HepG2 (cell line): ENCODE measurements at regions not wholly inside any gene's neighbourhood (a gene's known extent, or its start where the extent isn't known, plus 50 kb on each side); places are given as distances from the start of the nearest gene placed in this dataset.

Experiments used
- ATF1 ChIP-seq: IDR thresholded peaks from 2 replicates; pipeline ENCODE4 v1.6.1; 2016; ENCODE audit warnings: mild to moderate bottlenecking, control low read depth
- CHCHD3 ChIP-seq: sonication (generic); formaldehyde crosslinking; IDR thresholded peaks from 2 replicates; pipeline ENCODE4 v1.8.0; 2022; ENCODE audit warnings: mild to moderate bottlenecking, missing genetic modification reagents, moderate library complexity
- ETV6 ChIP-seq: sonication (generic); formaldehyde crosslinking; conservative IDR thresholded peaks from 2 replicates; pipeline ENCODE4 v1.4.0; 2020; ENCODE audit warnings: missing genetic modification reagents
- FOXK2 ChIP-seq: fragments of 450-650 bp; IDR thresholded peaks from 2 replicates; pipeline ENCODE4 v1.6.1; 2016
- GTF3A ChIP-seq: sonication (generic); formaldehyde crosslinking; conservative IDR thresholded peaks from 2 replicates; pipeline ENCODE4 v1.4.0; 2020; ENCODE audit warnings: mild to moderate bottlenecking, missing genetic modification reagents
- KDM3A ChIP-seq: IDR thresholded peaks from 2 replicates; pipeline ENCODE4 v1.6.1; 2018; ENCODE audit warnings: low read depth, missing compliant biosample characterization
- KLF12 ChIP-seq: sonication (generic); formaldehyde crosslinking; IDR thresholded peaks from 2 replicates; pipeline ENCODE4 v1.4.0; 2020; ENCODE audit warnings: missing genetic modification reagents, borderline replicate concordance
- KMT2A ChIP-seq: sonication (generic); formaldehyde crosslinking; IDR thresholded peaks from 2 replicates; pipeline ENCODE4 v1.4.0; 2020; ENCODE audit warnings: missing genetic modification reagents
- MAFG ChIP-seq: sonication (generic); formaldehyde crosslinking; IDR thresholded peaks from 2 replicates; pipeline ENCODE4 v1.5.1; 2020; ENCODE audit warnings: mild to moderate bottlenecking, missing genetic modification reagents
- MIXL1 ChIP-seq: IDR thresholded peaks from 2 replicates; pipeline ENCODE4 v1.6.1; 2016
- POLR2AphosphoS2 ChIP-seq: IDR thresholded peaks from 2 replicates; pipeline ENCODE4 v1.6.1; 2011; ENCODE audit warnings: low read depth, low read length, improper control_type of control experiment
- POLR2AphosphoS5 ChIP-seq: IDR thresholded peaks from 2 replicates; pipeline ENCODE4 v1.6.1; 2012; ENCODE audit warnings: low read depth, low read length
- REL ChIP-seq: sonication (generic); formaldehyde crosslinking; conservative IDR thresholded peaks from 2 replicates; pipeline ENCODE4 v1.8.0; 2022; ENCODE audit warnings: mild to moderate bottlenecking, missing genetic modification reagents, moderate library complexity
- RXRA ChIP-seq: sonication (generic); formaldehyde crosslinking; IDR thresholded peaks from 2 replicates; pipeline ENCODE4 v1.5.1; 2020; ENCODE audit warnings: missing genetic modification reagents
- SAFB2 ChIP-seq: sonication (generic); formaldehyde crosslinking; IDR thresholded peaks from 2 replicates; pipeline ENCODE4 v1.5.1; 2020; ENCODE audit warnings: missing genetic modification reagents, low read depth, mild to moderate bottlenecking, borderline replicate concordance
- SAP130 ChIP-seq: IDR thresholded peaks from 2 replicates; pipeline ENCODE4 v1.6.1; 2016; ENCODE audit warnings: low read depth
- YY1 ChIP-seq: IDR thresholded peaks from 2 replicates; pipeline ENCODE4 v1.6.1; 2011; ENCODE audit warnings: low read length, low read depth, moderate library complexity, mild to moderate bottlenecking; ENCODE audit not compliant: insufficient read depth, insufficient replicate concordance
- ZBTB7B ChIP-seq: sonication (generic); formaldehyde crosslinking; IDR thresholded peaks from 2 replicates; pipeline ENCODE4 v1.4.0; 2020; ENCODE audit warnings: missing genetic modification reagents
- ZNF225 ChIP-seq: sonication (generic); formaldehyde crosslinking; IDR thresholded peaks from 2 replicates; pipeline ENCODE4 v1.4.0; 2020; ENCODE audit warnings: mild to moderate bottlenecking, missing genetic modification reagents
- ZNF256 ChIP-seq: sonication (generic); formaldehyde crosslinking; conservative IDR thresholded peaks from 2 replicates; pipeline ENCODE4 v1.4.0; 2020; ENCODE audit warnings: missing genetic modification reagents
- ZNF572 ChIP-seq: sonication (generic); formaldehyde crosslinking; IDR thresholded peaks from 2 replicates; pipeline ENCODE4 v1.5.1; 2020; ENCODE audit warnings: mild to moderate bottlenecking, missing genetic modification reagents
- ZNF614 ChIP-seq: IDR thresholded peaks from 2 replicates; pipeline ENCODE4 v1.6.1; 2018; ENCODE audit warnings: missing biosample characterization, missing genetic modification reagents, inconsistent platforms, borderline replicate concordance
- ZNF724P ChIP-seq: sonication (generic); formaldehyde crosslinking; IDR thresholded peaks from 2 replicates; pipeline ENCODE4 v1.8.0; 2022; ENCODE audit warnings: missing genetic modification reagents, borderline replicate concordance
- TF ChIP-seq, protein P1 (sequence below): sonication (generic); formaldehyde crosslinking; conservative IDR thresholded peaks from 2 replicates; pipeline ENCODE4 v1.4.0; 2020; ENCODE audit warnings: mild to moderate bottlenecking, missing genetic modification reagents, moderate library complexity
- TF ChIP-seq, protein P2 (sequence below): sonication (generic); formaldehyde crosslinking; IDR thresholded peaks from 2 replicates; pipeline ENCODE4 v1.8.0; 2022; ENCODE audit warnings: missing genetic modification reagents, low read depth, mild to moderate bottlenecking, borderline replicate concordance
- TF ChIP-seq, protein P3 (sequence below): sonication (generic); formaldehyde crosslinking; IDR thresholded peaks from 2 replicates; pipeline ENCODE4 v1.8.1; 2023; ENCODE audit warnings: mild to moderate bottlenecking, missing genetic modification reagents
- TF ChIP-seq, protein P4 (sequence below): sonication (generic); formaldehyde crosslinking; IDR thresholded peaks from 2 replicates; pipeline ENCODE4 v1.5.0; 2020; ENCODE audit warnings: mild to moderate bottlenecking, missing genetic modification reagents

DNA sequence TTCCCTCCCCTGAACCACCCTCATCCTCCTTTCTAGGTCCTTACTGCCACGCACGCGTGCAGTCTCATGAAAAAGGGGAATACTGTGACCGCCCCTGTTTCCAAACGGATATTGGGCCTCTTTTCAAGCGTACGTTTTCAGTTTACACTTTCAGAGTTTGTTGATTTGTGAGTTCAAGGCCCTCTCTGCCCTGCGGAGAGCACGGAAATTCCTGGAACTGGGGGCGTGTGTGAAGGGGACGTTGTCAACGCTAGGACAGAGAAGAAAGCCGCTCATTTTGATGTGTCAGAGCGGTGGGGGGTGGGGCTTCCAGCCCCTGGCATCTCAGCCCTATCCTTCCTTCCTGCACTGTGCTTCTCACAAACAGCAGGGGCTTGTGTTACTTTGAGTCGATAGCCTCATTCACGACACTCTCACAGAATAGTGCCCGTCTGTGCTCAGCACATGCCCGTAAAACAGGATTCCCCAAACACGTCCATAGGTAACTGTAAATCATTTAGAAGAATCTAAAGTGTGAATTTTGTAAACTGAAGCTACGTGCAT is 137.6 kb upstream of the PEG3 start (continued):
- TF ChIP-seq, protein P1, sequence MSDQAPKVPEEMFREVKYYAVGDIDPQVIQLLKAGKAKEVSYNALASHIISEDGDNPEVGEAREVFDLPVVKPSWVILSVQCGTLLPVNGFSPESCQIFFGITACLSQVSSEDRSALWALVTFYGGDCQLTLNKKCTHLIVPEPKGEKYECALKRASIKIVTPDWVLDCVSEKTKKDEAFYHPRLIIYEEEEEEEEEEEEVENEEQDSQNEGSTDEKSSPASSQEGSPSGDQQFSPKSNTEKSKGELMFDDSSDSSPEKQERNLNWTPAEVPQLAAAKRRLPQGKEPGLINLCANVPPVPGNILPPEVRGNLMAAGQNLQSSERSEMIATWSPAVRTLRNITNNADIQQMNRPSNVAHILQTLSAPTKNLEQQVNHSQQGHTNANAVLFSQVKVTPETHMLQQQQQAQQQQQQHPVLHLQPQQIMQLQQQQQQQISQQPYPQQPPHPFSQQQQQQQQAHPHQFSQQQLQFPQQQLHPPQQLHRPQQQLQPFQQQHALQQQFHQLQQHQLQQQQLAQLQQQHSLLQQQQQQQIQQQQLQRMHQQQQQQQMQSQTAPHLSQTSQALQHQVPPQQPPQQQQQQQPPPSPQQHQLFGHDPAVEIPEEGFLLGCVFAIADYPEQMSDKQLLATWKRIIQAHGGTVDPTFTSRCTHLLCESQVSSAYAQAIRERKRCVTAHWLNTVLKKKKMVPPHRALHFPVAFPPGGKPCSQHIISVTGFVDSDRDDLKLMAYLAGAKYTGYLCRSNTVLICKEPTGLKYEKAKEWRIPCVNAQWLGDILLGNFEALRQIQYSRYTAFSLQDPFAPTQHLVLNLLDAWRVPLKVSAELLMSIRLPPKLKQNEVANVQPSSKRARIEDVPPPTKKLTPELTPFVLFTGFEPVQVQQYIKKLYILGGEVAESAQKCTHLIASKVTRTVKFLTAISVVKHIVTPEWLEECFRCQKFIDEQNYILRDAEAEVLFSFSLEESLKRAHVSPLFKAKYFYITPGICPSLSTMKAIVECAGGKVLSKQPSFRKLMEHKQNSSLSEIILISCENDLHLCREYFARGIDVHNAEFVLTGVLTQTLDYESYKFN (CRISPR knock-in tag), result peak; percentile 96
- TF ChIP-seq ZBTB7B (CRISPR knock-in tag) (peak; percentile 63; the same call in 1 of the 2 replicates), KDM3A (CRISPR knock-in tag) (peak; percentile 73; the same call in 1 of the 2 replicates), POLR2AphosphoS2 (no peak), ZNF724P (CRISPR knock-in tag) (no peak; the same call in 1 of the 2 replicates), SAP130 (CRISPR knock-in tag) (peak; percentile 85), MAFG (CRISPR knock-in tag) (no peak), ZNF614 (CRISPR knock-in tag) (peak; percentile 78; the same call in 1 of the 2 replicates), POLR2AphosphoS5 (peak; percentile 60), YY1 (peak; percentile 41), REL (CRISPR knock-in tag) (0 out of 2 replicates have a peak, but pooled peaks have one; percentile 28), ZNF256 (CRISPR knock-in tag) (no peak), ZNF225 (CRISPR knock-in tag) (no peak; the same call in 1 of the 2 replicates), ZNF572 (peak; percentile 93; the same call in 1 of the 2 replicates), SAFB2 (no peak; the same call in 1 of the 2 replicates), KLF12 (no peak), MIXL1 (peak; percentile 90; the same call in 1 of the 2 replicates), GTF3A (no peak), RXRA (CRISPR knock-in tag) (peak; percentile 97), ETV6 (CRISPR knock-in tag) (0 out of 2 replicates have a peak, but pooled peaks have one; percentile 51), FOXK2 (no peak), KMT2A (CRISPR knock-in tag) (peak; percentile 62), CHCHD3 (no peak), ATF1 (peak; percentile 82)
- TF ChIP-seq, protein P2, sequence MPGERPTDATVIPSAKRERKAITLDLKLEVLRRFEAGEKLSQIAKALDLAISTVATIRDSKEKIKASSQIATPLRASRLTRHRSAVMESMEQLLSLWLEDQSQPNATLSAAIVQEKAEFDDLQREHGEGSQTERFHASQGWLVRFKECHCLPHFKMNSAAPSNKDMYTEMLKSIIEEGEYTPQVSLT (CRISPR knock-in tag), result no peak
- TF ChIP-seq, protein P3, sequence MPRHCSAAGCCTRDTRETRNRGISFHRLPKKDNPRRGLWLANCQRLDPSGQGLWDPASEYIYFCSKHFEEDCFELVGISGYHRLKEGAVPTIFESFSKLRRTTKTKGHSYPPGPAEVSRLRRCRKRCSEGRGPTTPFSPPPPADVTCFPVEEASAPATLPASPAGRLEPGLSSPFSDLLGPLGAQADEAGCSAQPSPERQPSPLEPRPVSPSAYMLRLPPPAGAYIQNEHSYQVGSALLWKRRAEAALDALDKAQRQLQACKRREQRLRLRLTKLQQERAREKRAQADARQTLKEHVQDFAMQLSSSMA (CRISPR knock-in tag), result no peak
- TF ChIP-seq, protein P4, sequence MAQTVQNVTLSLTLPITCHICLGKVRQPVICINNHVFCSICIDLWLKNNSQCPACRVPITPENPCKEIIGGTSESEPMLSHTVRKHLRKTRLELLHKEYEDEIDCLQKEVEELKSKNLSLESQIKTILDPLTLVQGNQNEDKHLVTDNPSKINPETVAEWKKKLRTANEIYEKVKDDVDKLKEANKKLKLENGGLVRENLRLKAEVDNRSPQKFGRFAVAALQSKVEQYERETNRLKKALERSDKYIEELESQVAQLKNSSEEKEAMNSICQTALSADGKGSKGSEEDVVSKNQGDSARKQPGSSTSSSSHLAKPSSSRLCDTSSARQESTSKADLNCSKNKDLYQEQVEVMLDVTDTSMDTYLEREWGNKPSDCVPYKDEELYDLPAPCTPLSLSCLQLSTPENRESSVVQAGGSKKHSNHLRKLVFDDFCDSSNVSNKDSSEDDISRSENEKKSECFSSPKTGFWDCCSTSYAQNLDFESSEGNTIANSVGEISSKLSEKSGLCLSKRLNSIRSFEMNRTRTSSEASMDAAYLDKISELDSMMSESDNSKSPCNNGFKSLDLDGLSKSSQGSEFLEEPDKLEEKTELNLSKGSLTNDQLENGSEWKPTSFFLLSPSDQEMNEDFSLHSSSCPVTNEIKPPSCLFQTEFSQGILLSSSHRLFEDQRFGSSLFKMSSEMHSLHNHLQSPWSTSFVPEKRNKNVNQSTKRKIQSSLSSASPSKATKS (CRISPR knock-in tag), result no peak
